ENCODE measurements at regions not wholly inside any gene's neighbourhood (a gene's known extent, or its start where the extent isn't known, plus 50 kb on each side); places are given as distances from the start of the nearest gene placed in this dataset.

DNA sequence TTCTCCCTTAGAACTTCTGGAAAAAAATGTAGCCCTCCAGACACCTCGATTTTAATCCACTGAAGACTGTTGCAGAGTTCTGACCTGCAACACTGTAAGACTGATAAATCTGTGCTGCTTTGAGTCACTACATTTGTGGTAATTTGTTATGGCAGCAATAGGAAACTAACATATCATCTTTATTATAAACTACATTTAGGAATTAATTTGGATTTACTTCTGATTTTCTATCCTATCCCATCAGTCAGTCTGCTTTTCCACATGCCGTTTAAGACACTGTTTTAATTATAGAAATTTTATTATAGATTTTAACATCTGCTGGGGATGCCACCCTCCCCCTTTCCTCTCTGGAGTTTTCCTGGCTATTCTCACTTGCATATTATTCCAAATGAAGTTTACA, 375.2 kb downstream of the DUSP6 start:
- H3K9me3 ChIP-seq (ENCODE audit: low read depth, low read length): no peaks in the 10 kb centered on the region
- H3K4me3 ChIP-seq: no peak overlapping the region
- H3K27ac ChIP-seq: no peak overlapping the region
- H3K9ac ChIP-seq (ENCODE audit: insufficient read length): no peak overlapping the region
- DNase-seq (ENCODE audit: low read depth, low spot score): no peak
- H3K36me3 ChIP-seq (ENCODE audit: insufficient read depth, low read length): no peaks in the 10 kb centered on the region
- no peak for TF ChIP-seq EZH2 (IDR thresholded peaks at IDR 0.05)
- no peak for TF ChIP-seq POLR2AphosphoS5 (IDR thresholded peaks at IDR 0.05; ENCODE audit: borderline replicate concordance, low read depth, low read length)
- TF ChIP-seq FOXP2 (optimal IDR thresholded peaks at IDR 0.05; ENCODE audit: control extremely low read depth, extremely low read length, insufficient read depth): no peak

DNA sequence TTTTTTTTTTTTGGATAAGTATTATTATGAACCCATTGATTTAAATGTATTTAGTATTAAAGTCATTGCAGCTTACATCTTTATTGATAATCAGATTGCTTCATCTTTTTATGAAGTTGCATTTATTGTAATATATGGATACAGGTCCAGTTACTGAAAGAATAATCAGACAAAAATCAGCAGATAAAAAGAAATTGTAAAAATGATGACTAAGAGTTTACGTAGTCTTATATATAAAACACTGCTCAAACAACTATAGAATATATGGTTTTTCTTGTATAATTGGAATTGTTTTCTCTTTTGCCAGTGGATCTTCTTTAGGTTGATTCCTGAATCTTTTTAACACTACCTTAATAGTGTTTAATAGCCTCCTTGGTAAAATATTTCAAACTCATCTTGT, 378.3 kb downstream of the DUSP6 start:
- H3K4me3 ChIP-seq: no peak overlapping the region
- no peak for DNase-seq (ENCODE audit: low read depth, low spot score)
- no peaks in the 10 kb centered on the region for H3K36me3 ChIP-seq (ENCODE audit: insufficient read depth, low read length)
- H3K9me3 ChIP-seq (ENCODE audit: low read depth, low read length): no peaks in the 10 kb centered on the region
- no peak overlapping the region for H3K9ac ChIP-seq (ENCODE audit: insufficient read length)
- H3K27ac ChIP-seq: no peak overlapping the region
- TF ChIP-seq EZH2 (IDR thresholded peaks at IDR 0.05) (no peak), POLR2AphosphoS5 (IDR thresholded peaks at IDR 0.05; ENCODE audit: borderline replicate concordance, low read depth, low read length) (no peak), FOXP2 (optimal IDR thresholded peaks at IDR 0.05; ENCODE audit: control extremely low read depth, extremely low read length, insufficient read depth) (no peak)

DNA sequence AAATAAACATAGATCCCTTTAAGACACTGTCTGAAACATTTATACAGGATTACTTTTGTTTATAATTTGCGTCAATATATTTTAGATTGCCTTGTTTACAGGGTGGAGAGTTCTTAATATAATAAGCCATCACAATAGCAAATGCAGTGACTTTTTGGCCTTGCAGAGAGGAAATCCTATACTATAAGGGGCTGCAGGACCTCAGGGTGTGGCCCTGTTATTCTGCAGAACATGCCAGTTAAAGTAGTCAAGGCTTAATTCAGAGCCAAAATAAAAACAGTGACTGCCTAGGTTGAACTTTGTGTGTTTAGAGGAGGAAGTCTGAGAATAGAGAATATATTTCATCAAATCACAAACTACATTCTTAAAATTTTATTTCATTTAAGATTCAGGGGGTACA, 381.6 kb downstream of the DUSP6 start:
- no peak overlapping the region for H3K9ac ChIP-seq (ENCODE audit: insufficient read length)
- no peaks in the 10 kb centered on the region for H3K9me3 ChIP-seq (ENCODE audit: low read depth, low read length)
- H3K4me3 ChIP-seq: no peak overlapping the region
- TF ChIP-seq POLR2AphosphoS5 (IDR thresholded peaks at IDR 0.05; ENCODE audit: borderline replicate concordance, low read depth, low read length): no peak
- no peak for TF ChIP-seq EZH2 (IDR thresholded peaks at IDR 0.05)
- TF ChIP-seq FOXP2 (optimal IDR thresholded peaks at IDR 0.05; ENCODE audit: control extremely low read depth, extremely low read length, insufficient read depth): no peak
- DNase-seq (ENCODE audit: low read depth, low spot score): no peak
- no peak overlapping the region for H3K27ac ChIP-seq
- H3K36me3 ChIP-seq (ENCODE audit: insufficient read depth, low read length): no peaks in the 10 kb centered on the region

DNA sequence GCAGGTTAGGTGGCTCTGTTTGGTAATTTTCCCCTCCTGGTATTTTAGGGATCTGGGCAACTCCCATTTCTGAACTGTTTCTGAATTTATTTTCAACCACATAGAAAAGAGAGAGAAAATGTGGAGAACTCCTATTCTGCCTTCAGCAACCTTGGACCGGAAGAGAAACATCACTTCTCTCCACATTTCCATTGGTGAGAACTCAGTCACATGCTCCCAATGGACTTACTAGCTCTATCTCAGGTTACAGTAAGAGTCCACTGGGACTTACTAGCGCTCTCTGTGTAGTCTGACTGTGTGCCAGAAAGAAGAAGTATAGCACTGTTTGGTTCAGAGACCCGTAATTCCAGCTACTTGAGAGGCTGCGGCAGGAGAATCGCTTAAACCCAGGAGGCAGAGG, 383.2 kb downstream of the DUSP6 start:
- H3K27ac ChIP-seq: no peak overlapping the region
- TF ChIP-seq POLR2AphosphoS5 (IDR thresholded peaks at IDR 0.05; ENCODE audit: borderline replicate concordance, low read depth, low read length) (no peak), EZH2 (IDR thresholded peaks at IDR 0.05) (no peak), FOXP2 (optimal IDR thresholded peaks at IDR 0.05; ENCODE audit: control extremely low read depth, extremely low read length, insufficient read depth) (no peak)
- no peak overlapping the region for H3K9ac ChIP-seq (ENCODE audit: insufficient read length)
- H3K36me3 ChIP-seq (ENCODE audit: insufficient read depth, low read length): no peaks in the 10 kb centered on the region
- H3K4me3 ChIP-seq: no peak overlapping the region
- DNase-seq (ENCODE audit: low read depth, low spot score): no peak
- no peaks in the 10 kb centered on the region for H3K9me3 ChIP-seq (ENCODE audit: low read depth, low read length)

DNA sequence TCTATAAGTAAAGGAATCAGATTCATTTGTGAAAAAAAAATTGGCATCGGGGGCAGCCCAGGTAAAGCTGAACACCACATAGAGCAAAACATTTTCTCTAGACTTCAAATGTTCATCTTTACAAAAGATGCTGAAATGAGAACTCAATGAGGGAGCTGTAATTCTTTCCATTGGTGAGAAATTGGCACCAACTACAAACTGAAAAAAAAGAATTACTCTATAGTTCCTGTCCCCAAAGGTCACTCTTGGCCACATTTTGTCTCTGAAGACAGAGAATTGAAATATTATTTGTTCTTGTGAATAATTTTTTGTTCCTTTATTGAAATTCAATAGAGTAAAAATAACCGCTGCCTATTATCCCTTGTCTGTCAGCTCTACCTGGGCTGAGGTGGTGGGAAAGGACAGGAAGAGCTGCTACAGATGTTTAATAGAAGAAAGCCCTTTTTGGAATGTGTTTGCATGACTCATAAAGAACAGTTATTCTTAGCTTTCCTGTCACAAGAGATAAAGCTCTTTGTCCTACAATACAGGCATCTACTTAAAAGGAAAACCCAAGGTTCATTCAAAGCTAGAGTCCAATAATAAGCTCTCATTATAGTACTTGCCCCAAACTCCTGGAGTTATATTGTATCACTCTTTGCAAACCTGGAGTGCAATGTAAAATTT, 380.1 kb upstream of the KITLG start:
- H3K27ac ChIP-seq: no peak overlapping the region
- H3K9me3 ChIP-seq (ENCODE audit: low read depth, low read length): no peaks in the 10 kb centered on the region
- H3K4me3 ChIP-seq: no peak overlapping the region
- TF ChIP-seq POLR2AphosphoS5 (IDR thresholded peaks at IDR 0.05; ENCODE audit: borderline replicate concordance, low read depth, low read length): no peak
- no peak for TF ChIP-seq FOXP2 (optimal IDR thresholded peaks at IDR 0.05; ENCODE audit: control extremely low read depth, extremely low read length, insufficient read depth)
- no peak for TF ChIP-seq EZH2 (IDR thresholded peaks at IDR 0.05)
- no peaks in the 10 kb centered on the region for H3K36me3 ChIP-seq (ENCODE audit: insufficient read depth, low read length)
- DNase-seq (ENCODE audit: low read depth, low spot score): no peak
- no peak overlapping the region for H3K9ac ChIP-seq (ENCODE audit: insufficient read length)

DNA sequence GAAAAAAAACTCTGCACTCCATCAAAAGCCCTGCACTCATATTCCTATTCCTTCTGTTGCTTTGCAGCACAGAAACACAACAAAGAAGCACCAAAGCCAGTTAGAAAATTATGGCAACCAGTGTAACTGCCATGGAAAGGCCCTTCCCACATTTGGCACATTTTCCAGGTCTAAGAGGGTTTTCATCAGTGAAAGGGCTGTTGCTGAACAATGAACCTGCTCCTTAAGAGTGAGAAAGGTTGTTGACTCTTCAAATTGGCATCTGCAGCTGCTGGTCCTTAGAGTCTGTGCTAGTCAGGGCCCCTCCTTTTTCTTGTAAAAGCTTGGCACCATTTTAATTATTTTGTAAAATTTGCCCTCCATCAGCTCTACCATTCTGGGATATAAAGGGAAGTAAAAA, 378.7 kb upstream of the KITLG start:
- Histone ChIP-seq H3K36me3 (ENCODE audit: insufficient read depth, low read length) (no peaks in the 10 kb centered on the region), H3K9ac (ENCODE audit: insufficient read length) (no peak overlapping the region), H3K9me3 (ENCODE audit: low read depth, low read length) (no peaks in the 10 kb centered on the region), H3K4me3 (no peak overlapping the region), H3K27ac (no peak overlapping the region)
- TF ChIP-seq EZH2 (IDR thresholded peaks at IDR 0.05) (no peak), POLR2AphosphoS5 (IDR thresholded peaks at IDR 0.05; ENCODE audit: borderline replicate concordance, low read depth, low read length) (no peak), FOXP2 (optimal IDR thresholded peaks at IDR 0.05; ENCODE audit: control extremely low read depth, extremely low read length, insufficient read depth) (no peak)
- no peak for DNase-seq (ENCODE audit: low read depth, low spot score)

DNA sequence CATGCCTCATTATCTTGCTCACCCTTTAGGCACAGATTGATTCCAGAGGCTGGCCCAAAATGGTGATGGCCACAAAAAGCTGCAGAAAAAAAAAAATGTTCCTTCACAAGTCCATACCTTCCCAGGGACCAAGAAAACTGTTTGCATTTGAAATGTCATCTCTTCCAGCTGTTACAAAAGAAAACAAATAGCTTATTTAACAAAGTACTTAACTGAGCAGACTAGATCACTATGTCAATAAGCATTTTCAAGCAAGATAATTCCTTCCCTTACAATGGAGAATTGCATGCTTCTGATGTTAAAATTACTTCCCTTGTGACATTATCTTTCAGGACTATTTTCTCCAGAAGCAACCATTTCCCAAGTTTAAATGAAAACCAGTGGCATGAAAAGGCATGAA, 377.9 kb upstream of the KITLG start:
- Histone ChIP-seq H3K9me3 (ENCODE audit: low read depth, low read length) (no peaks in the 10 kb centered on the region), H3K9ac (ENCODE audit: insufficient read length) (no peak overlapping the region), H3K27ac (no peak overlapping the region), H3K4me3 (no peak overlapping the region), H3K36me3 (ENCODE audit: insufficient read depth, low read length) (no peaks in the 10 kb centered on the region)
- no peak for DNase-seq (ENCODE audit: low read depth, low spot score)
- TF ChIP-seq EZH2 (IDR thresholded peaks at IDR 0.05): no peak
- no peak for TF ChIP-seq POLR2AphosphoS5 (IDR thresholded peaks at IDR 0.05; ENCODE audit: borderline replicate concordance, low read depth, low read length)
- TF ChIP-seq FOXP2 (optimal IDR thresholded peaks at IDR 0.05; ENCODE audit: control extremely low read depth, extremely low read length, insufficient read depth): no peak

DNA sequence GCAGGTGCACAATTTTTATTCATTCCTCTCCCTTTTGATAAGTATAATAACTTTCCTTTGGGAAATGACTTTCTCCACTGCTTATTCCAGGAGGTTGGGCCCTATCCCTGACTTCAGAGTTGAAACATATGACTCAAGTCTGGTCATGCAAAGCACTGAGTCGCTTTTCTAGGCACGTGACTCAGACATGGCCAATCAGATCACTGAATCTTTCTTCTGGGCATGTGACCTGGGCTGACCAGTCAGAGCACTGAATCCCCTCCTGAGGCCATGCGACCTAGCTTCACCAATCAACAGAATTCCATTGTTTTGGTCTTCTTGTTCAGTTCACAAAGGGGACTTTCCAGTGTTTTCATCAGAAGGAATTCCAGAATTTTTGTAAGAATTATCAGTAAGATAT, 377.1 kb upstream of the KITLG start:
- TF ChIP-seq EZH2 (IDR thresholded peaks at IDR 0.05) (no peak), FOXP2 (optimal IDR thresholded peaks at IDR 0.05; ENCODE audit: control extremely low read depth, extremely low read length, insufficient read depth) (no peak), POLR2AphosphoS5 (IDR thresholded peaks at IDR 0.05; ENCODE audit: borderline replicate concordance, low read depth, low read length) (no peak)
- H3K9me3 ChIP-seq (ENCODE audit: low read depth, low read length): no peaks in the 10 kb centered on the region
- no peak overlapping the region for H3K27ac ChIP-seq
- no peaks in the 10 kb centered on the region for H3K36me3 ChIP-seq (ENCODE audit: insufficient read depth, low read length)
- no peak overlapping the region for H3K4me3 ChIP-seq
- DNase-seq (ENCODE audit: low read depth, low spot score): no peak
- H3K9ac ChIP-seq (ENCODE audit: insufficient read length): no peak overlapping the region

DNA sequence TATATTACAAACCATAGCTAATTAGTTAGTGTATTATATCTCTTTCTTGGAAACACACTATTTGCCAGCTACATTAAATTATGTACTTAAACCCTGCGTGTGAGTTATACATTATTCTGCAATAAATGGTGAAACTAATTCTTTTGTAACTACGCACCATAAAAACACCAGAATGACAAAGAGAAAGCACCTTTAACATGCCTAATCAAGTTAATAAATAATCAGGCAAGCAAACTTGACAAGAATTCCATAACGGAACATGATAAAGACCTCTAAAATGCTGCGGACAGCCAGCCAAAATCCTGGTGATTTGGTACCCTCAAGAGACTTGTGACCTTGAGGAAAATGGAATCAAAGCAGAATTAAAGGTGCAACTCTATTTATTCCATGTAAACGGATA, 375.3 kb upstream of the KITLG start:
- H3K9me3 ChIP-seq (ENCODE audit: low read depth, low read length): no peaks in the 10 kb centered on the region
- H3K27ac ChIP-seq: no peak overlapping the region
- DNase-seq (ENCODE audit: low read depth, low spot score): no peak
- TF ChIP-seq EZH2 (IDR thresholded peaks at IDR 0.05) (no peak), FOXP2 (optimal IDR thresholded peaks at IDR 0.05; ENCODE audit: control extremely low read depth, extremely low read length, insufficient read depth) (no peak), POLR2AphosphoS5 (IDR thresholded peaks at IDR 0.05; ENCODE audit: borderline replicate concordance, low read depth, low read length) (no peak)
- H3K9ac ChIP-seq (ENCODE audit: insufficient read length): no peak overlapping the region
- H3K4me3 ChIP-seq: no peak overlapping the region
- H3K36me3 ChIP-seq (ENCODE audit: insufficient read depth, low read length): no peaks in the 10 kb centered on the region

All from SK-N-MC (cell line).